ENCODE measurements at regions not wholly inside any gene's neighbourhood (a gene's known extent, or its start where the extent isn't known, plus 50 kb on each side); places are given as distances from the start of the nearest gene placed in this dataset.

DNA sequence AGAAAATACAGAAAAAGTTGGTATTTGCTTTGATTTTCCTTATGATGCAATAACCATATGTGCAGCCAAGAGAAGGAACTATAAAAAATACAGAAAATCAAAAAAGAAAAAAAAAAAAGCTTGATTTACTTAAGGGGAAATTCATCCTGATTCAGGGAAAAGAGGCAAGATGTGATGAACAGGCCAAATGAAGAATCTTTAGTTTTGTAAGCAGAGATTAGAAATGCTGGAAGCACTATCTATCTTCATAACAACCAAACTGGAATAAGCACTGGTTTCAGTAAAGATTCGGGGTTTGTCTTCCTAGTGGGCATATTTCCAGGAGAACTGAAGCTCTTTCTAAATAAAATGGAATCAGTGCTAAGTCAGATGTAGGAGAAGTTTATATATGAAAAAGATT is 82.9 kb upstream of the KCNIP4 start:
- no peaks in the 10 kb centered on the region for H3K27me3 Mint-ChIP-seq
- H3K9me3 ChIP-seq (ENCODE audit: control insufficient read depth in 1 of 2, insufficient read depth in 1 of 2, low read length in 2 of 2), result peaks cover 0 to 8% of the 10 kb centered on the region in 2 experiments
- no peak for ATAC-seq (ENCODE audit: poor library complexity)
- H3K36me3 Mint-ChIP-seq (ENCODE audit: low read depth), result no peaks in the 10 kb centered on the region
- H3K9me3 Mint-ChIP-seq, result peaks cover 6% of the 10 kb centered on the region
- no peaks in the 10 kb centered on the region for H3K4me1 Mint-ChIP-seq (ENCODE audit: low read depth)
- H3K27ac ChIP-seq (ENCODE audit: low read depth in 1 of 2, low read length in 2 of 2), result no peak overlapping the region
- ChIA-PET POLR2A (no interaction called here), CTCF (no interaction called here)
- no peak for DNase-seq
- no peaks in the 10 kb centered on the region for H3K27me3 ChIP-seq (ENCODE audit: control insufficient read depth in 1 of 2, insufficient read depth in 2 of 2, low read length in 2 of 2)
- no peak overlapping the region for H3K4me3 ChIP-seq (ENCODE audit: low read length)
- intact Hi-C loops (cut with DNase I, micrococcal nuclease), result no loop called here
- TF ChIP-seq, protein P1, sequence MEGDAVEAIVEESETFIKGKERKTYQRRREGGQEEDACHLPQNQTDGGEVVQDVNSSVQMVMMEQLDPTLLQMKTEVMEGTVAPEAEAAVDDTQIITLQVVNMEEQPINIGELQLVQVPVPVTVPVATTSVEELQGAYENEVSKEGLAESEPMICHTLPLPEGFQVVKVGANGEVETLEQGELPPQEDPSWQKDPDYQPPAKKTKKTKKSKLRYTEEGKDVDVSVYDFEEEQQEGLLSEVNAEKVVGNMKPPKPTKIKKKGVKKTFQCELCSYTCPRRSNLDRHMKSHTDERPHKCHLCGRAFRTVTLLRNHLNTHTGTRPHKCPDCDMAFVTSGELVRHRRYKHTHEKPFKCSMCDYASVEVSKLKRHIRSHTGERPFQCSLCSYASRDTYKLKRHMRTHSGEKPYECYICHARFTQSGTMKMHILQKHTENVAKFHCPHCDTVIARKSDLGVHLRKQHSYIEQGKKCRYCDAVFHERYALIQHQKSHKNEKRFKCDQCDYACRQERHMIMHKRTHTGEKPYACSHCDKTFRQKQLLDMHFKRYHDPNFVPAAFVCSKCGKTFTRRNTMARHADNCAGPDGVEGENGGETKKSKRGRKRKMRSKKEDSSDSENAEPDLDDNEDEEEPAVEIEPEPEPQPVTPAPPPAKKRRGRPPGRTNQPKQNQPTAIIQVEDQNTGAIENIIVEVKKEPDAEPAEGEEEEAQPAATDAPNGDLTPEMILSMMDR (IDR thresholded peaks at IDR 0.05), result no peak
- no peak overlapping the region for H3K27ac Mint-ChIP-seq
- H3K4me1 ChIP-seq (ENCODE audit: insufficient read depth, low read length), result no peaks in the 10 kb centered on the region
- no peaks in the 10 kb centered on the region for H3K36me3 ChIP-seq (ENCODE audit: insufficient read depth, low read length)
- no peak overlapping the region for H3K4me3 Mint-ChIP-seq

DNA sequence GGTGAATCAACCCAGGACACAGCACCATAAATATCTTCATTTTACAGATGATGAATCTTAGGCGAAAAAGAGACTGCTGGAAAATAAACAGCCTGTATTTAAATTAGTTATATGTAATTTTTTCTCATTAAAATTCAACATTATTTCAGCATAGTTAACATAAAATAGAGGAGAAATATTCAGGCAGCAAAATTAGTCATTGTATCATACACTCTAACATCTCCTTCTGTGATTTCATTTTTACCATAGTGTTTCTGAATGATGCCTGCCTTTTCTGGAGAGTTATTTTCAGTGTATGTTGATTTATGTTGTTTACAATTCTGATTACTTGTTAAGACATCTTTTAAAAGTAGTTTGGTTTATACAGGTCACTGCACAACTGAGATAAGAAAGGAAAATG is 82.3 kb upstream of the KCNIP4 start:
- POLR2A ChIA-PET, result no interaction called here
- Histone ChIP-seq H3K27ac (ENCODE audit: low read depth in 1 of 2, low read length in 2 of 2) (no peak overlapping the region), H3K36me3 (ENCODE audit: insufficient read depth, low read length) (no peaks in the 10 kb centered on the region), H3K4me3 (ENCODE audit: low read length) (no peak overlapping the region), H3K4me1 (ENCODE audit: insufficient read depth, low read length) (no peaks in the 10 kb centered on the region), H3K27me3 (ENCODE audit: control insufficient read depth in 1 of 2, insufficient read depth in 2 of 2, low read length in 2 of 2) (no peaks in the 10 kb centered on the region), H3K9me3 (ENCODE audit: control insufficient read depth in 1 of 2, insufficient read depth in 1 of 2, low read length in 2 of 2) (peaks cover 0 to 8% of the 10 kb centered on the region in 2 experiments)
- DNase-seq (no peak), ATAC-seq (ENCODE audit: poor library complexity) (no peak)
- Mint-ChIP-seq H3K27me3 (no peaks in the 10 kb centered on the region), H3K4me1 (ENCODE audit: low read depth) (no peaks in the 10 kb centered on the region), H3K4me3 (no peak overlapping the region), H3K36me3 (ENCODE audit: low read depth) (no peaks in the 10 kb centered on the region), H3K9me3 (peaks cover 6% of the 10 kb centered on the region), H3K27ac (no peak overlapping the region)
- CTCF ChIA-PET, result no interaction called here
- TF ChIP-seq, protein P1 (IDR thresholded peaks at IDR 0.05), result no peak
- intact Hi-C loops (cut with DNase I, micrococcal nuclease), result no loop called here

DNA sequence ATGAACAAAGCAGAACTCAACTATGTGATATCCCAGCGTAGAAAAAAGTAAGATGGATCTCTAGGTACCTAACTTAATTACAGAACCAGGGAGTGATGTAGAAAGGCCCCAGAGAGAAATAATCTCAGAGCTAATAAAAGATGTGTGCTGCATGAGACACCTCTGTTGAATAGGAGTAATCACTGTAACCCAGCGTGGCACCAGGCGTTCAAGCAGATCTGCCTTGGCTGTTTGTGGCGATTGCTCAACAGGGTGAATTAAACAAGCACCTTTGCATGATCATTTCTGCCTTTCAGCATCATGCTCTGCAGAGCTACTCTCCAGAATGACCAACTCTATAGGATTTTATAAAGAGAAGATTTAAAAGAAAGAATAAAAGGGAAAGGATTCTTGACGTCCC is 81.7 kb upstream of the KCNIP4 start:
- Histone ChIP-seq H3K36me3 (ENCODE audit: insufficient read depth, low read length) (no peaks in the 10 kb centered on the region), H3K4me3 (ENCODE audit: low read length) (no peak overlapping the region), H3K9me3 (ENCODE audit: control insufficient read depth in 1 of 2, insufficient read depth in 1 of 2, low read length in 2 of 2) (peaks cover 0 to 8% of the 10 kb centered on the region in 2 experiments), H3K27me3 (ENCODE audit: control insufficient read depth in 1 of 2, insufficient read depth in 2 of 2, low read length in 2 of 2) (no peaks in the 10 kb centered on the region), H3K4me1 (ENCODE audit: insufficient read depth, low read length) (no peaks in the 10 kb centered on the region), H3K27ac (ENCODE audit: low read depth in 1 of 2, low read length in 2 of 2) (no peak overlapping the region)
- ATAC-seq (ENCODE audit: poor library complexity), result no peak
- Mint-ChIP-seq H3K27me3 (no peaks in the 10 kb centered on the region), H3K9me3 (peaks cover 6% of the 10 kb centered on the region), H3K4me1 (ENCODE audit: low read depth) (no peaks in the 10 kb centered on the region), H3K36me3 (ENCODE audit: low read depth) (no peaks in the 10 kb centered on the region), H3K27ac (no peak overlapping the region), H3K4me3 (no peak overlapping the region)
- TF ChIP-seq, protein P1 (IDR thresholded peaks at IDR 0.05), result no peak
- ChIA-PET POLR2A (no interaction called here), CTCF (no interaction called here)
- intact Hi-C loops (cut with DNase I, micrococcal nuclease), result no loop called here
- no peak for DNase-seq

Measured in CD4-positive, alpha-beta T cell (primary cell).